Loucy (cell line): ENCODE measurements at regions not wholly inside any gene's neighbourhood (a gene's known extent, or its start where the extent isn't known, plus 50 kb on each side); places are given as distances from the start of the nearest gene placed in this dataset.
A peak's percentile ranks its signal among the peaks of the same experiment; 100 is the strongest.

ENCODE experiments used
- H2AFZ ChIP-seq: fragments of 200-600 bp; sonication (generic); 2 replicates; pipeline ENCODE4 v1.6.0; 2016; ENCODE audit warnings: antibody characterized with exemption, mild to moderate bottlenecking, low read length, moderate library complexity
- H3F3A ChIP-seq: fragments of 200-600 bp; 2 replicates; pipeline ENCODE4 v1.6.0; 2016; ENCODE audit warnings: antibody characterized with exemption, low read depth, mild to moderate bottlenecking
- H3K27me3 ChIP-seq: fragments of 200-600 bp; sonication (generic); 2 replicates; pipeline ENCODE4 v1.6.1; 2014; ENCODE audit warnings: low read length, mild to moderate bottlenecking; ENCODE audit not compliant: insufficient read depth, poor library complexity, severe bottlenecking
- H3K36me3 ChIP-seq: fragments of 200-600 bp; sonication (generic); 2 replicates; pipeline ENCODE4 v1.6.1; 2016; ENCODE audit warnings: low read length; ENCODE audit not compliant: insufficient read depth
- H3K4me1 ChIP-seq: fragments of 200-600 bp; sonication (generic); 2 replicates; pipeline ENCODE4 v1.5.1; 2014; ENCODE audit warnings: low read length, mild to moderate bottlenecking; ENCODE audit not compliant: insufficient read depth, poor library complexity, severe bottlenecking
- H3K4me2 ChIP-seq: fragments of 200-600 bp; sonication (generic); 2 replicates; pipeline ENCODE4 v1.6.0; 2014; ENCODE audit warnings: antibody characterized with exemption, low read length, low read depth, mild to moderate bottlenecking; ENCODE audit not compliant: poor library complexity, severe bottlenecking
- H3K4me3 ChIP-seq: fragments of 200-600 bp; sonication (generic); 2 replicates; pipeline ENCODE4 v1.5.1; 2014; ENCODE audit warnings: low read length, mild to moderate bottlenecking, mixed read lengths; ENCODE audit not compliant: poor library complexity, severe bottlenecking
- H3K79me2 ChIP-seq: fragments of 200-600 bp; sonication (generic); 2 replicates; pipeline ENCODE4 v1.6.1; 2014; ENCODE audit warnings: low read length; ENCODE audit not compliant: insufficient read depth
- H3K9ac ChIP-seq: fragments of 200-600 bp; sonication (generic); 2 replicates; pipeline ENCODE4 v1.6.0; 2014; ENCODE audit warnings: mild to moderate bottlenecking, low read depth, low read length, moderate library complexity; ENCODE audit not compliant: poor library complexity, severe bottlenecking
- H3K9me2 ChIP-seq: fragments of 200-600 bp; sonication (generic); replicated peaks from 2 replicates; pipeline ENCODE4 v1.6.1; 2016; ENCODE audit warnings: low read depth, low read length, mixed read lengths
- H3K9me3 ChIP-seq: fragments of 200-600 bp; sonication (generic); 2 replicates; pipeline ENCODE4 v1.6.1; 2014; ENCODE audit warnings: mild to moderate bottlenecking, antibody characterized with exemption, low read length, low read depth; ENCODE audit not compliant: insufficient read depth
- H4K20me1 ChIP-seq: fragments of 200-600 bp; sonication (generic); 2 replicates; pipeline ENCODE4 v1.6.0; 2014; ENCODE audit warnings: antibody characterized with exemption, low read length, mild to moderate bottlenecking; ENCODE audit not compliant: insufficient read depth, poor library complexity, severe bottlenecking
- CTCF ChIP-seq: fragments of 200-600 bp; sonication (generic); conservative IDR thresholded peaks from 2 replicates; pipeline ENCODE4 v1.5.1; 2014; ENCODE audit warnings: mild to moderate bottlenecking, antibody characterized with exemption, low read length
- EZH2phosphoT487 ChIP-seq: fragments of 200-600 bp; IDR thresholded peaks from 2 replicates; pipeline ENCODE4 v1.6.1; 2018; ENCODE audit warnings: antibody characterized with exemption, mild to moderate bottlenecking, moderate library complexity, borderline replicate concordance

- Histone ChIP-seq H3K4me1 (no peaks in the 10 kb centered on the region), H3K9ac (no peak overlapping the region), H3K9me3 (no peaks in the 10 kb centered on the region), H3K79me2 (no peaks in the 10 kb centered on the region), H4K20me1 (no peaks in the 10 kb centered on the region), H3K4me2 (no peak overlapping the region), H2AFZ (no peak overlapping the region), H3K36me3 (no peaks in the 10 kb centered on the region), H3K9me2 (no peaks in the 10 kb centered on the region), H3F3A (no peaks in the 10 kb centered on the region), H3K27me3 (no peaks in the 10 kb centered on the region), H3K4me3 (no peak overlapping the region)
- TF ChIP-seq CTCF, result peak; percentile 72
- TF ChIP-seq EZH2phosphoT487, result no peak
Measured at GRCh38 chr6:104527761-104528415, 331.8 kb downstream of the HACE1 start.

GRCh38 chr6:104527311-104527710, 332.4 kb downstream of the HACE1 start:
- Histone ChIP-seq H3K4me1 (no peaks in the 10 kb centered on the region), H4K20me1 (no peaks in the 10 kb centered on the region), H3K9me2 (no peaks in the 10 kb centered on the region), H3K4me2 (no peak overlapping the region), H3K36me3 (no peaks in the 10 kb centered on the region), H3K9me3 (no peaks in the 10 kb centered on the region), H3K9ac (no peak overlapping the region), H3K4me3 (no peak overlapping the region), H2AFZ (no peak overlapping the region), H3K79me2 (no peaks in the 10 kb centered on the region), H3F3A (no peaks in the 10 kb centered on the region), H3K27me3 (no peaks in the 10 kb centered on the region)
- TF ChIP-seq CTCF, result no peak
- no peak for TF ChIP-seq EZH2phosphoT487

- no peak overlapping the region for H3K4me2 ChIP-seq
- TF ChIP-seq CTCF (no peak), EZH2phosphoT487 (no peak)
- H3K9ac ChIP-seq, result no peak overlapping the region
- no peak overlapping the region for H3K4me3 ChIP-seq
- no peaks in the 10 kb centered on the region for H4K20me1 ChIP-seq
- no peaks in the 10 kb centered on the region for H3K9me3 ChIP-seq
- H3K79me2 ChIP-seq, result no peaks in the 10 kb centered on the region
- no peaks in the 10 kb centered on the region for H3F3A ChIP-seq
- H2AFZ ChIP-seq, result no peak overlapping the region
- no peaks in the 10 kb centered on the region for H3K27me3 ChIP-seq
- H3K36me3 ChIP-seq, result no peaks in the 10 kb centered on the region
- no peaks in the 10 kb centered on the region for H3K4me1 ChIP-seq
- H3K9me2 ChIP-seq, result no peaks in the 10 kb centered on the region
Measured at GRCh38 chr6:104526376-104526775, 333.3 kb downstream of the HACE1 start.
